Stimulated activated CD4-positive, alpha-beta T cell treated with anti-CD3 and anti-CD28 coated beads, Interleukin-15, amount 100 ng/mL, for 24 hours (primary cell): ENCODE measurements at regions not wholly inside any gene's neighbourhood (a gene's known extent, or its start where the extent isn't known, plus 50 kb on each side); places are given as distances from the start of the nearest gene placed in this dataset.
A peak's percentile ranks its signal among the peaks of the same experiment; 100 is the strongest.
"Not testable (repeated sequence)": the region's sequence is repeated elsewhere in the genome, so short reads cannot be mapped to it uniquely, and the experiment has no call there.

Experiments
- DNase-seq: peaks from one replicate; pipeline ENCODE4 v3.0.0-alpha.2; 2020

DNA sequence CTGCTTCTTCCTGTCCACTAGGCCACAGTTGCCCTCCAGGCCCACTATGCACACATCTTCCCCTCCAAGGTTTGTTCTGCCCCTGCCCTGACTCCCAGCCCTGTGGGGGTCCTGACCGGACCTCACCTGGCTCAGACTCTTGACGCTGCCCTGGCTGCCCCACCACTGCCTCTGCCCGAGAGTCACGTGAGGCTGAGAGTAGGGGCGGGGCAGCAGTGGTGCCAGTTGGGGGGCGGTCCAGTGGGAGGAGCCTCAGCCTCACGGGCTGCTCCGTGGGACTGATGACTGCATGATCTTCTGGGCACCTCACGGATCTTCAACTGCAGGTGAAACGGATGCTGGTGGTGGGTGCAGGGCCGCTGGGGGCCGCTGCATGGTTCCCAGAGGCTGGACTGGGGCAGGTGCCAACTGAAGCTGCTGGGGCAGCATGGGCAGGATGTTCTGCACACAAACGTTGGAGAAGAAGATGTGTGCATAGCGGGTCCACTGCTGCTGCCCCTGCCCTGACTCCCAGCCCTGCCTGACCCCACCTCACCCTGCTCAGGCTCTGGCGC is 77.6 kb downstream of the HHIPL2 start:
- DNase-seq = not testable (repeated sequence)

- no peak for DNase-seq
Measured at GRCh38 chr1:222466150-222466865, 81.6 kb downstream of the HHIPL2 start.

DNA sequence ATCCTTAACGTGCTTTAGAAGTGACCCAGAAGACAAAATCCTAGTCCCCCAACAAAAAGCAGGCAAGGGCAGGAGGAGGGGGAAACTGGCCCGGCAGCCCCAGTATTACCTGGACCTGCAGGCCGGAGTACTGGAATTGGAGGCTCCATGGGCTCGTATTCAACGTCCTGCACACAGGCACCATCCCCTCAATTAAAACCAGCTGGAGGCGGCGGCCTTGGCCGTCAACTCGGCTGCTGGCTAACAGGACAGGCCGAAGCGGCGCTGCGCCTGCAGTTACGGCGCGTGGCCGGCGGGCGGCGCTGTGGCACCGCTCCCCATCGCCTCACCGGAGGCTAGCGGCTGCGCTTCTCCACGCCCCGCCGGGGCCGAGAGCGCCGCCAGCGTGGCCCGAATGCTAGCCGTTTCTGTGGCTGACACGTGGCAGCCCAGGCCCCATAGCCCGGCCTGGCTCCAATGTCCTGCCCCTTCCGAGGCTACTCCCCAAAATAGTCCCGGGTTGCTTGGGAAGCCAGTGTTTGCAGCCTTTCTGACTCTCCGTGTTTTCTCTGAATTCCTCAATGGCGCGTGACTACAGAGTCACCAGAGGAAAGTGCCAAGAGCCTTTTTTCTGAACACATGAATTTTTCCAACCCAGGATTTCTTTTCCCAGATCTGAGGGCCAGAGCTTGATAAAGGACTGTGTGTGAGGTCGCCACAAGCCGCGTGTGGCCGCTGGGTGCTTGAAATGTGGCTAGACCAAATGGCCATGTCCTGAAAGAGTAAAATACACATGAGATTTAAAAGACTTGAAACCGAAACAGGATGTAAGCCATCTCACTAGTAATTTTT is 82.5 kb downstream of the HHIPL2 start:
- peak; percentile 86 for DNase-seq

DNA sequence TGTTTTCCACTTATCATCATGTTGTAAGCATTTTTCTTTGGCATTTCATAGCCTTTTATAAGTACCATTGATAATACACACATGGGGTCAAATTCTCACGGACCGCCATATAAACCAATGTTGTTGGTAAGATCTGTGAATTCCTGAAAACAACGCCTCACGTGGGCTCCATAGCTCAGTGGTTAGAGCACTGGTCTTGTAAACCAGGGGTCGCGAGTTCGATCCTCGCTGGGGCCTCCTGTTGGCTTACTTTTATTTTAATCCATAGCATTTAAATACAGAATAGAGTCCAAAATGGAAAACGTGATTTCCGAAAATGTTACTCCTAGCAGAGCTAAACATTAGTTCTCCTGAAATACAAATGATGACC is 83.1 kb downstream of the HHIPL2 start:
- DNase-seq = peak; percentile 84

- no peak for DNase-seq
Measured at GRCh38 chr1:222463059-222463730, 84.7 kb downstream of the HHIPL2 start.

DNA sequence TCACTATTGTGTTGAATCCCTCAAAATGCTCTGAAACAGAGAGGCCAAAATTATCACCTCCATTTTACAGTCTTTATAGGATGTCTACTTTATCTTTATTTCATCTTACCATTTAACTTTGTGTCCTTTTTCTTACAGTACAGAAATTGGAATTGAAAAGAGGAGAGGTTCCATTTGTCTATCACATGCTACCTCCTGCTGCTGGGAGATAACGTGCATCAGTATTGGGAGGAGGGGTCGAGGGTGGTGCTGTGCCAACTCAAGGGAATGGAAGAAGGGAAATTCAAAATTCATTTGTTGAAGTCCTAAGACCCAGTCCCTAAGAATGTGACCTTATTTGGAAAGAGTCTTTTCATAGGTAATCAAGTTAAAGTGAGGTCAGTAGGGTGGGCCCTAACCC is 85.3 kb downstream of the HHIPL2 start:
- DNase-seq = no peak

- no peak for DNase-seq
Measured at GRCh38 chr1:222461941-222462340, 86.0 kb downstream of the HHIPL2 start.

DNA sequence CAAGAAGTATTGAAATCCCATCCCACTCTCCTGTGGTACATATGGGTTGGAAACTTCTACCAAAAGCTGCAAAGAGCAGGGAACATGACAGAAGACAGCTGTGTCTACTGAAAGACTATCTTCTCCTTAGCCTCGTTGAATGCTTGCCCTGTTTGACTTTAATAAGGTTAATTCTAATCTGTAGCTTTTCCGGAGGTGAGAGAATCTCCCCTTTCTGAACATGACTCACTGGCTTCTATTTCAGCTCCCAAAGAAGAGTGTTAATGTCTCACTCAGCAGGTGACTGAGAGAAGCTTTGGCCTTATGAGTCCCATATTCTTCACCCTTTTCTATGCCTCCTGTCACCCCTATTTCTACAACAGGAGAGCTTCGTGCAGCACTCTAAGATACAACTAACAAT is 88.3 kb downstream of the HHIPL2 start:
- no peak for DNase-seq

DNA sequence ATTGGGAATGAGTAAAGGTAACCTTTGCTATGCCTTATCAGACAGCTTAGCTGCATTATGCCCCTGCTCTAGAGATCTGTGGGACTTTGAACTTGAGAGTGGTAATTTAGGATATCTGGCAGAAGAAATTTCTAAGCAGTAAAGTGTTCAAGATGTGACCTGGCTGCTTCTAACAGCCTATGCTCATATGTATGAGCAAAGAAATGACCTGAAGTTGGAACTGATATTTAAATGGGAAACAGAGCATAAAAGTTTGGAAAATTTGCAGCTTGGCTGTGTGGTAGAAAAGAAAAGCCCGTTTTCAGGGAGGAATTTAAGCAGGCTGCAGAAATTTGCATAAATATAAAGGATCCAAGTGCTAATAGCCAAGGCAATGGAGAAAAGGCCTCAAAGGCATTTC is 90.4 kb downstream of the HHIPL2 start:
- DNase-seq = no peak

GRCh38 chr1:222457084-222457483 is 90.8 kb downstream of the HHIPL2 start:
- DNase-seq = no peak

GRCh38 chr1:222455188-222455879 is 92.6 kb downstream of the HHIPL2 start:
- DNase-seq = peak; percentile 86

GRCh38 chr1:222454782-222455181 is 93.1 kb downstream of the HHIPL2 start:
- no peak for DNase-seq

DNA sequence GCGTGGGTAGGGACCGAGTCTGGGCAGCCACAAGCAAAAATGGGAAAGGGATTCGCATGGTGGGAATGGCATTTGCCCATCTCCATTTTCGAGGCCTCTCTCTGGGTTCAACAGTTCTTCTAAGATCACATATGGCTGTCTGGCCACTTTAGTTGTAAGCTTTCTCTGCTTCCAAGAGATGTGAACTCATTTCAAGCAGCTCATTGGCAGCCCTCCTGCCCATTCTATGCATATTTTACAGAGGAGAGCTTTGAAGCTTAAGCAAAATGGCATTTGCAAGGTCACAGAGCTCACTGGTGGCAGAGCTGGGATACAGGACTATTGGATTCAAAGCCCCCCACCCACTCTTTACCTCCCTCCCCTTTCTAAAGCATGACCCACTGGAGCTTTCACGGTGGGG is 93.7 kb downstream of the HHIPL2 start:
- DNase-seq = no peak

- no peak for DNase-seq
Measured at GRCh38 chr1:222452031-222452430, 95.9 kb downstream of the HHIPL2 start.

DNA sequence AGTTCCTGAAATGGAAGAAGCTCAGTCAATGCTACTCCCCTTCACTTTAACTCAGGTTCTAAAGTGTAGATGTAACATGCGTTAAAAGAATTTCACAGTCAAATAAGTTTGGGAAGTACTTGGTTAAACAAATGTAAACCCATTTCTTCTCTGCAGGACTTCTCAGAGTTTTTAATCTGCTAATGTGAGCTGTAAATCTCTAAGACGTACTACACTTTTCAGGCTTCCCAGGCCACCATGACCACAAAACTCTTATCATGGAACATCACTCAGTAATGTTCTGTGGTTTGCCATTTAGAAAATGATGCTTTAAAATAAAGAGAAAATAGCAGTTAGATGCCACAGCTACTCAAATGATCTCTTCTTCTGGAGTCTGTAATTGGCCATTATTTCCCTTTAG is 104.3 kb downstream of the HHIPL2 start:
- no peak for DNase-seq

DNA sequence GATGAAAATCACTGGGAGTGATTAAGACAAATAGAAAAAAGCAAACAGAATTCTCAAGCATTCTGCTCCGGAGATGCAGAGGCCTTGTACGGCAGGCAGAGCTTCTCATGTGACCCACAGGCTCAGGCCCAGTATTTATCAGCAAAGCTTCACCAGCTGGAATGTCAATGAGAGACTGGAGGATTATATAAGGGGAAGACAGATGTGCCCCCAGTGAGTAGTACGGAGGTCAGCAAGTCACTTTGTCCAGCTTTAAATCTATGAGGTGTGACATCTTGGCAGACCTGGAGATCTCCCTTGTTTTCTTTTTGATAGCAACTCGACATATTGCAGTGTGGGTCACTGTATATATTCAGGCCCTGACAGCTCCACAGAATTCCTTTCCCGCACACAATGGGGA is 106.8 kb downstream of the HHIPL2 start:
- DNase-seq = no peak

- DNase-seq = no peak
Measured at GRCh38 chr1:222424826-222425225, 123.1 kb downstream of the HHIPL2 start.

DNA sequence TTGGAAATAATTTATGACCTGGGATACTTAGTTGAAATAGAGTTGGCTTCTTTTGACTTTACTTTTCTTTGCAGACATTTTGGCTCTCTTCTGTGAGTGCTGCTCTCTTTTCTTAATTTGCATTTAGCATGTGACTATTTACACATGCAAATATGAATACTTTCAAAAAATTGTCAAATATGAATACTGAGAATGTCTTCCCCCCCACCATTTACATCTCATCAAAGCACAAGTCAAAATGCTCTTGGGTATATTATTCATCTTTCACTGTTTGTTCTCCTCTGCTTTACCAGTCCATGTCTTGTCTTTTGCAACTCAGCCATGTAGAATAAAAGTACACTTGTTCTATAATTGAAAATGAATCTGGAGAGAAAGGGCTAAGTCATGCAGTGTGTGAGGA is 126.5 kb downstream of the HHIPL2 start:
- DNase-seq = no peak

GRCh38 chr1:222420633-222421032 is 127.3 kb downstream of the HHIPL2 start:
- no peak for DNase-seq

DNA sequence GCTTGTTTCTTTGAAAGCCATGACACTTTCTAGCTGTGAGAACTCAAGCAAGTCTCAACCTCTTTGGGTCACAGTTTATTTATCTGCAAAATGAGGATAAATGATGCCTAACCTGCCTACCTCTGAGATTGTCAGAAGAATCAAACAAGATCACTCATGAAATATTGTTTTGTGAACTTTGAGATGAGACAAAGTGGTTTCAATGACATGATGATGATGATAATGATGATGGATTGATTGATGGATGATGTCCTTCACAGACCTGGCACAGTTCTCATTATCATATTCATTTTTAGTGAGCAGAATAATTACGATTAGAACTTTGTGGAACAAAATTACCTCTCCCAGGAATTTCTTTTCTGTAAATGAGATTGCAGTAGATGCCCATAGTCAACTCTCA is 129.2 kb downstream of the HHIPL2 start:
- DNase-seq = no peak

DNA sequence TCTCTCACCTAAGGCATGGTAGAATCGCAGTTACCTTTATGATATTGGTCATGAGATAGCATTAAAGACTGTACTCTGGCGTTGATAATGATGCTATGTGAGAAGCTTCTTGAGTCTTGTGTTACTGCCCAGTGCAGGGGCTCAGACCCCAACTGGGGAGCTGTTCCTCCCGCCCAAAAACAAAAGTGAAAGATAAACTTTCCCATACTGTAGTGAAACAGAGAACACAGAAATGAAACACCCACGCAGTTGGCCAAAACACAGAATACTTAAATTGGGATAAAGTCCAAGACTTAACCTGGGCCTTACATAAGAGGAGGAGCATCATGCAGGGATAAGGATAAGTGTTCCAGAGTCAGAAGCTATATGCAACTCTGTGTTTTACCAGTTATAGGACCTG is 130.6 kb downstream of the HHIPL2 start:
- DNase-seq = no peak

- DNase-seq = peak; percentile 57
Measured at GRCh38 chr1:222416001-222416791, 131.7 kb downstream of the HHIPL2 start.
